Adipocyte (in vitro differentiated cells): ENCODE measurements at regions not wholly inside any gene's neighbourhood (a gene's known extent, or its start where the extent isn't known, plus 50 kb on each side); places are given as distances from the start of the nearest gene placed in this dataset.

Experiments used
- DNase-seq: peaks from one replicate; pipeline ENCODE4 v3.0.0-alpha.2; 2015; ENCODE audit warnings: low read depth
- H3K27me3 ChIP-seq: replicated peaks from 2 replicates; pipeline ENCODE4 v1.7.0; 2013; ENCODE audit warnings: mild to moderate bottlenecking, low read length, moderate library complexity; ENCODE audit not compliant: control insufficient read depth, insufficient read depth
- H3K36me3 ChIP-seq: 2 replicates; pipeline ENCODE4 v1.7.0; 2013; ENCODE audit warnings: low read length, mild to moderate bottlenecking, moderate library complexity; ENCODE audit not compliant: control insufficient read depth, insufficient read depth, severe bottlenecking
- H3K4me1 ChIP-seq: 2 replicates; pipeline ENCODE4 v1.7.0; 2013; ENCODE audit warnings: mild to moderate bottlenecking, low read length, moderate library complexity; ENCODE audit not compliant: control insufficient read depth, insufficient read depth
- H3K4me3 ChIP-seq: 2 replicates; pipeline ENCODE4 v1.7.0; 2013; ENCODE audit warnings: mild to moderate bottlenecking, low read length, moderate library complexity
- H3K9ac ChIP-seq: 2 replicates; pipeline ENCODE4 v1.7.0; 2013; ENCODE audit warnings: mild to moderate bottlenecking, low read length, moderate library complexity
- H3K9me3 ChIP-seq: 2 replicates; pipeline ENCODE4 v1.7.0; 2013; ENCODE audit warnings: mild to moderate bottlenecking, low read length, moderate library complexity; ENCODE audit not compliant: control insufficient read depth

GRCh38 chr5:115723220-115723619, 93.2 kb downstream of the CDO1 start:
- H3K4me1 ChIP-seq: peaks cover 26% of the 10 kb centered on the region
- no peaks in the 10 kb centered on the region for H3K27me3 ChIP-seq
- H3K4me3 ChIP-seq: no peak overlapping the region
- DNase-seq: no peak
- no peaks in the 10 kb centered on the region for H3K9me3 ChIP-seq
- no peak overlapping the region for H3K9ac ChIP-seq
- no peaks in the 10 kb centered on the region for H3K36me3 ChIP-seq

GRCh38 chr5:115720888-115721287, 95.1 kb upstream of the TMED7 start:
- peak; percentile 38 for DNase-seq
- H3K9ac ChIP-seq: no peak overlapping the region
- no peaks in the 10 kb centered on the region for H3K9me3 ChIP-seq
- peaks cover 26% of the 10 kb centered on the region for H3K4me1 ChIP-seq
- no peaks in the 10 kb centered on the region for H3K27me3 ChIP-seq
- H3K4me3 ChIP-seq: no peak overlapping the region
- no peaks in the 10 kb centered on the region for H3K36me3 ChIP-seq

GRCh38 chr5:115718927-115719326, 93.1 kb upstream of the TMED7 start:
- Histone ChIP-seq H3K9me3 (no peaks in the 10 kb centered on the region), H3K27me3 (no peaks in the 10 kb centered on the region), H3K4me3 (no peak overlapping the region), H3K9ac (no peak overlapping the region), H3K4me1 (peaks cover 26% of the 10 kb centered on the region), H3K36me3 (no peaks in the 10 kb centered on the region)
- DNase-seq: peak; percentile 5

- Histone ChIP-seq H3K4me1 (peaks cover 18% of the 10 kb centered on the region), H3K4me3 (no peak overlapping the region), H3K9ac (no peak overlapping the region), H3K36me3 (no peaks in the 10 kb centered on the region), H3K27me3 (no peaks in the 10 kb centered on the region), H3K9me3 (peaks cover 5% of the 10 kb centered on the region)
- DNase-seq: no peak
Measured at GRCh38 chr5:115713408-115713807, 87.6 kb upstream of the TMED7 start.

- Histone ChIP-seq H3K4me1 (peaks cover 18% of the 10 kb centered on the region), H3K4me3 (peak overlapping the region; percentile 26), H3K27me3 (no peaks in the 10 kb centered on the region), H3K9ac (peak overlapping the region; percentile 1), H3K36me3 (no peaks in the 10 kb centered on the region), H3K9me3 (peaks cover 5% of the 10 kb centered on the region)
- DNase-seq: peak; percentile 7
Measured at GRCh38 chr5:115709585-115709984, 83.7 kb upstream of the TMED7 start.

- Histone ChIP-seq H3K36me3 (no peaks in the 10 kb centered on the region), H3K4me3 (no peak overlapping the region), H3K4me1 (peaks cover 18% of the 10 kb centered on the region), H3K27me3 (no peaks in the 10 kb centered on the region), H3K9ac (peak overlapping the region; percentile 1), H3K9me3 (peaks cover 5% of the 10 kb centered on the region)
- no peak for DNase-seq
Measured at GRCh38 chr5:115708819-115709477, 83.1 kb upstream of the TMED7 start.

- DNase-seq: no peak
- no peak overlapping the region for H3K9ac ChIP-seq
- peaks cover 1% of the 10 kb centered on the region for H3K4me1 ChIP-seq
- H3K9me3 ChIP-seq: no peaks in the 10 kb centered on the region
- H3K27me3 ChIP-seq: no peaks in the 10 kb centered on the region
- H3K36me3 ChIP-seq: no peaks in the 10 kb centered on the region
- no peak overlapping the region for H3K4me3 ChIP-seq
Measured at GRCh38 chr5:115703514-115703913, 77.7 kb upstream of the TMED7 start.

GRCh38 chr5:115702025-115702424, 76.2 kb upstream of the TMED7 start:
- DNase-seq: no peak
- Histone ChIP-seq H3K9me3 (no peaks in the 10 kb centered on the region), H3K4me3 (no peak overlapping the region), H3K9ac (no peak overlapping the region), H3K4me1 (no peaks in the 10 kb centered on the region), H3K27me3 (no peaks in the 10 kb centered on the region), H3K36me3 (no peaks in the 10 kb centered on the region)

GRCh38 chr5:115699967-115700366, 74.1 kb upstream of the TMED7 start:
- H3K4me3 ChIP-seq: no peak overlapping the region
- H3K36me3 ChIP-seq: no peaks in the 10 kb centered on the region
- no peaks in the 10 kb centered on the region for H3K27me3 ChIP-seq
- no peaks in the 10 kb centered on the region for H3K9me3 ChIP-seq
- H3K9ac ChIP-seq: no peak overlapping the region
- H3K4me1 ChIP-seq: no peaks in the 10 kb centered on the region
- DNase-seq: no peak

- no peak overlapping the region for H3K9ac ChIP-seq
- no peak overlapping the region for H3K4me3 ChIP-seq
- DNase-seq: no peak
- H3K27me3 ChIP-seq: no peaks in the 10 kb centered on the region
- no peaks in the 10 kb centered on the region for H3K4me1 ChIP-seq
- H3K9me3 ChIP-seq: no peaks in the 10 kb centered on the region
- no peaks in the 10 kb centered on the region for H3K36me3 ChIP-seq
Measured at GRCh38 chr5:115696141-115696650, 70.4 kb upstream of the TMED7 start.

- Histone ChIP-seq H3K9me3 (no peaks in the 10 kb centered on the region), H3K36me3 (no peaks in the 10 kb centered on the region), H3K4me3 (no peak overlapping the region), H3K27me3 (no peaks in the 10 kb centered on the region), H3K9ac (no peak overlapping the region), H3K4me1 (no peaks in the 10 kb centered on the region)
- no peak for DNase-seq
Measured at GRCh38 chr5:115695310-115695880, 69.6 kb upstream of the TMED7 start.
